OCI-LY7 (cell line): ENCODE measurements at regions not wholly inside any gene's neighbourhood (a gene's known extent, or its start where the extent isn't known, plus 50 kb on each side); places are given as distances from the start of the nearest gene placed in this dataset.

ENCODE experiments used
- CTCF ChIP-seq: fragments of 200-600 bp; sonication (generic); conservative IDR thresholded peaks from 2 replicates; pipeline ENCODE4 v1.5.1; 2014; ENCODE audit warnings: mild to moderate bottlenecking, antibody characterized with exemption, low read length, moderate library complexity, mixed read lengths
- EZH2phosphoT487 ChIP-seq: fragments of 200-600 bp; sonication (generic); IDR thresholded peaks from 2 replicates; pipeline ENCODE4 v1.6.1; 2018; ENCODE audit warnings: low read depth, borderline replicate concordance, mild to moderate bottlenecking, mixed run types, antibody characterized with exemption, low read length, moderate library complexity, mixed read lengths

GRCh38 chr5:35516271-35516670, 101.4 kb upstream of the SPEF2 start:
- TF ChIP-seq CTCF (no peak), EZH2phosphoT487 (no peak)
